HG03520 (cell line): ENCODE measurements at regions not wholly inside any gene's neighbourhood (a gene's known extent, or its start where the extent isn't known, plus 50 kb on each side); places are given as distances from the start of the nearest gene placed in this dataset.
A peak's percentile ranks its signal among the peaks of the same experiment; 100 is the strongest.

Experiments used
- ATAC-seq: cut with Tn5 transposase; IDR thresholded peaks from one replicate; pipeline ENCODE4 v1.9.1; 2021; ENCODE audit warnings: mild to moderate bottlenecking, moderate library complexity; ENCODE audit not compliant: unreplicated experiment

- peak; percentile 43 for ATAC-seq
Observed at GRCh38 chrX:110430293-110431076, 71.8 kb downstream of the RTL9 start.

GRCh38 chrX:110432091-110432905 is 73.7 kb downstream of the RTL9 start:
- ATAC-seq, result no peak

GRCh38 chrX:110432906-110433215 is 74.2 kb downstream of the RTL9 start:
- ATAC-seq, result no peak

- ATAC-seq, result no peak
Observed at GRCh38 chrX:110435196-110435595, 76.5 kb downstream of the RTL9 start.

- no peak for ATAC-seq
Observed at GRCh38 chrX:110436523-110436922, 77.9 kb downstream of the RTL9 start.

- no peak for ATAC-seq
Observed at GRCh38 chrX:110437686-110438085, 79.0 kb downstream of the RTL9 start.

GRCh38 chrX:110440016-110440805 is 81.6 kb downstream of the RTL9 start:
- ATAC-seq, result no peak

GRCh38 chrX:110442635-110443034 is 84.0 kb downstream of the RTL9 start:
- peak; percentile 80 for ATAC-seq

- no peak for ATAC-seq
Observed at GRCh38 chrX:110444996-110445395, 86.3 kb downstream of the RTL9 start.

- no peak for ATAC-seq
Observed at GRCh38 chrX:110448459-110448858, 89.8 kb downstream of the RTL9 start.

- no peak for ATAC-seq
Observed at GRCh38 chrX:110449312-110449711, 90.7 kb downstream of the RTL9 start.

- ATAC-seq, result peak; percentile 87
Observed at GRCh38 chrX:110450050-110450449, 91.4 kb downstream of the RTL9 start.

- no peak for ATAC-seq
Observed at GRCh38 chrX:110454336-110454735, 95.7 kb downstream of the RTL9 start.

- no peak for ATAC-seq
Observed at GRCh38 chrX:110462957-110463356, 104.3 kb downstream of the RTL9 start.

- no peak for ATAC-seq
Observed at GRCh38 chrX:110466790-110467189, 108.1 kb downstream of the RTL9 start.

GRCh38 chrX:110472265-110472664 is 113.6 kb downstream of the RTL9 start:
- ATAC-seq, result no peak

- ATAC-seq, result no peak
Observed at GRCh38 chrX:110477593-110478228, 119.1 kb downstream of the RTL9 start.

- no peak for ATAC-seq
Observed at GRCh38 chrX:110491846-110492620, 133.4 kb downstream of the RTL9 start.

GRCh38 chrX:110504947-110505346 is 146.3 kb downstream of the RTL9 start:
- ATAC-seq, result no peak
